ENCODE measurements at regions not wholly inside any gene's neighbourhood (a gene's known extent, or its start where the extent isn't known, plus 50 kb on each side); places are given as distances from the start of the nearest gene placed in this dataset.

DNA sequence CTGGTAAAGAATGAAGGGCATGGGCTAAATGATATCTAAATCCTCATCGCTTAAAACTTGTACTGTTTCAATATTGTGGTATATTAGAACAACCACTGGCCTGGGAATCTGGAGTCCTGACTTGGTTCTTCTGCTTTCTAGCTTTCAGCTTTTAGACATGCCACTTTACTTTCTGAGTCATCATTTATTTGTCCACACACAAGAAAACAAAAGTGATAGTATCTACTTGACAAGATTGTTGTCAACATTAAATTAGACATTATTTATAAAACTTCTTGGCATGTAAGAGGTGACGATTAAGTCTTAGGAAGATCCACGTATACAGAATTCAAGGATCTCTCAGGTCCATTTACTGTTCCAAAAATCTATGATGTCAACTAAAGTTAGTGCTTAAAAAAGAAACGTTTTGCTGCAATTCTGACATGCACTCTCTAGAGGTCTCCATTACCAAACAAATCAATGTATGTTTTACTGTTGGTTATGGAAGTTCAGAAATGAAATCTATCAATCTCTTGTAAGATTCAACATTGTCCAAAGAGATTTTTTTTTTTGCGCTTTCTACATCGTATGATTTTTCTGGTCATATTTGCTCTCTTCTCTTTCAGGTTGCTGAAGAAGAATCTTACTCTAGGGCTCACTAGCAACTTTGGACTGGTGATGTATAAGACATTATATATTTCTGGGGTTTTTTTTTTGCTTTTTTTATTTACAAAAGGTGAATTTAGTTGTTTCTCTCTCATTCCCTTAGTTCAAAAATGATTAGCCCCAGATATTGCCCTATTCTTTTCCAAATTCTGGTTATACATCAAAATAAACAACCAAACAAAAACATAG, 53.6 kb upstream of the DYNC1I1 start:
- Mint-ChIP-seq H3K4me3 (no peak overlapping the region), H3K9me3 (no peaks in the 10 kb centered on the region), H3K27ac (no peak overlapping the region), H3K27me3 (peaks cover 10% of the 10 kb centered on the region), H3K4me1 (no peaks in the 10 kb centered on the region), H3K36me3 (ENCODE audit: low read depth) (no peaks in the 10 kb centered on the region)
- CTCF ChIA-PET, result no interaction called here
- POLR2A ChIA-PET, result no interaction called here
- no peak for DNase-seq

DNA sequence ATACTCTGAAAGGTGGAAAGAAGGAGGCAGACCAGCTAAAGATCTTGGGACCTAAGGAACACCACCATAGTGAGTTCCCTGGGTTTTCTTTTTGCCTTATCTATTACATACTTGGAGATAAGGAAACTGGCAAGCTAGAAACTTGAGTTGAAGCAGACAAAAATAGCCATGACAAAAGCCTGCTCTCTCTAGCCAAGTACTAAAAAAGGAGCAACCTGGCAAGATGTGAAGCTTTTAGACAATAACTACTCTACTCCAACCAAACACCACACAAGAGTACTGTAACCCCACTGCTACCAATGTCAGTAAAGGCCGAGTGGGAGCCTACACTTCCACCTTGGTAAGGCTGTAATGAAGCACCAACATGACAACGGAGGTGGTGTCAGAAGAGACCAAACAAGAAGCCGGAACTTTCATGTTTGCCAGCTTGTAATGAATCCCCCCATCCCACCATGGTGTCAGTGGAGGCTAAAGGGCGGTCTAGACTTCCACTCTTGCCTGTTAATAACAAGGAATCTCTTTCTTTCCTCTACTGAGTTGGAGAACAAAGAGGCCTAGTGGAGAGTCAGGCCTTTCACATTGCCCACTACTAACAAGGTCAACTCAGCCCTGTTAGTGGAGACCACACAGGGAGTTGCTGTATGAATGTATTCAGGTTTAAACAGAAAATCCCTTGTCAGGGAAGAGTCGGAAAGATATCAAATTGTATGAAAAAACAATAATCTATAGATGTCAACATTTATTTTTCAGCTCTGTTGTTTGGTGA, 55.8 kb upstream of the DYNC1I1 start:
- no peaks in the 10 kb centered on the region for H3K36me3 Mint-ChIP-seq (ENCODE audit: low read depth)
- no peaks in the 10 kb centered on the region for H3K9me3 Mint-ChIP-seq
- H3K4me3 Mint-ChIP-seq, result no peak overlapping the region
- ChIA-PET CTCF (interaction anchor here (0.6 kb wide), 1 partner anchor 641 kb away, joined by 3 read pairs; no protein-coding TSS in a partner anchor), POLR2A (no interaction called here)
- DNase-seq, result no peak
- H3K4me1 Mint-ChIP-seq, result no peaks in the 10 kb centered on the region
- no peak overlapping the region for H3K27ac Mint-ChIP-seq
- peaks cover 7% of the 10 kb centered on the region for H3K27me3 Mint-ChIP-seq

DNA sequence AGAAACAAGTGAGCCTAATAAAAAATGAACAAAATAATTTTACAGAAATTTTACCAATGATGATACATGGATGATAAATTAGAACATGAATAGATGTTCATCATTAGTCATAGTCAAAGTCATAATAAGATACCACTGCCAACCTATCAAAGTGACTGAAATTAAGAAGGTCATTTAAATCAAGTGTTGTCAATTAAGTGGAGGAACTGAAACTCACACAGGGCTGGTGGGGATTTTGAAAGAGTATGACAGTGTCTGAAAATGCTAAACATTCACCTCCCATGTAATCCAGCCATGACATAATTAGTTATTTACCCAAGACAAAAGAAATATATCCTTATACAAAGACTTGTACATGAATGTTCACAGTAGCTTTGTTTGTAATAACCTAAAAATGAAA, 57.1 kb upstream of the DYNC1I1 start:
- DNase-seq, result no peak
- Mint-ChIP-seq H3K27me3 (peaks cover 5% of the 10 kb centered on the region), H3K4me3 (no peak overlapping the region), H3K27ac (no peak overlapping the region), H3K36me3 (ENCODE audit: low read depth) (no peaks in the 10 kb centered on the region), H3K9me3 (no peaks in the 10 kb centered on the region), H3K4me1 (no peaks in the 10 kb centered on the region)
- ChIA-PET CTCF (no interaction called here), POLR2A (no interaction called here)

DNA sequence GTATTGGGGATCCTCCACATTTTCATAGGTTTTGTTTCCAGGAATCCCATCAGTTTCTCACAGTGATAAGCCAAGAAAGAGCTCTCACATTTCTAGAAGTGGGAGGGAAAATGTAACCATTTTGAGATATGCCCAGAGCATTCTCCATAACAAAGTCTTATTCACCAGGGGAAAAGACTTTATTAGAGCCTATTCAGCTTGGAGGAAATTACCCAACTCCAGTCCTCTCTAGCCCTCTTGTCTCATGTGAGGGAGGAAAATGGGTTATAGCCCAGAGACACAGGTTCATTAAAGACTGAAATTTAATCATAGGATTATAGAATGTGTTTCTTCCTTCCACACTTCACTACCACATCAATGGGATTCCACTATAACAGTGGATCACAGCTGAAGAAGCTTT, 61.6 kb upstream of the DYNC1I1 start:
- Mint-ChIP-seq H3K4me3 (no peak overlapping the region), H3K27ac (no peak overlapping the region), H3K9me3 (peaks cover 7% of the 10 kb centered on the region), H3K27me3 (peaks cover 6% of the 10 kb centered on the region), H3K4me1 (no peaks in the 10 kb centered on the region), H3K36me3 (ENCODE audit: low read depth) (no peaks in the 10 kb centered on the region)
- no peak for DNase-seq
- CTCF ChIA-PET, result no interaction called here
- POLR2A ChIA-PET, result no interaction called here

DNA sequence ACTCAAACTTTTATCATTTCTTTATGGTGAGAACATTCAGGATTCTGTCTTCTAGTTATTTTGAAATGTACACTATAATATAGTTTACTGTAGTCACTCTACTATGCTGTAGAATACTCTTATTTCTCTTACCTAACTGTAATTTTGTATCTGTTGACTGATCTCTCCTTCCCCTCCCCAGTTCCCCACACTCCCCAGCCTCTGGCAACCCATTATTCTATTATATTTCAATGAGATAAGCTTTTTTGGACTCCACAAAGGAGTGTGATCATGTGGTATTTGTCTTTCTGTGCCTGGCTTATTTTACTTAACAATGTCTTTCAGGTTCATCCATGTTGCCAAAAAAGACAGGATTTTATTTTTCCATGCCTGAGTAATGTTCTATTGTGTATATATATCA, 71.4 kb upstream of the DYNC1I1 start:
- Mint-ChIP-seq H3K4me1 (no peaks in the 10 kb centered on the region), H3K9me3 (no peaks in the 10 kb centered on the region), H3K27ac (no peak overlapping the region), H3K27me3 (peaks cover 20% of the 10 kb centered on the region), H3K4me3 (no peak overlapping the region), H3K36me3 (ENCODE audit: low read depth) (no peaks in the 10 kb centered on the region)
- POLR2A ChIA-PET, result no interaction called here
- no peak for DNase-seq
- CTCF ChIA-PET, result interaction anchor here (1.0 to 1.2 kb wide), 2 partner anchors 10 to 15 kb away, joined by 3 read pairs; no protein-coding TSS in a partner anchor

DNA sequence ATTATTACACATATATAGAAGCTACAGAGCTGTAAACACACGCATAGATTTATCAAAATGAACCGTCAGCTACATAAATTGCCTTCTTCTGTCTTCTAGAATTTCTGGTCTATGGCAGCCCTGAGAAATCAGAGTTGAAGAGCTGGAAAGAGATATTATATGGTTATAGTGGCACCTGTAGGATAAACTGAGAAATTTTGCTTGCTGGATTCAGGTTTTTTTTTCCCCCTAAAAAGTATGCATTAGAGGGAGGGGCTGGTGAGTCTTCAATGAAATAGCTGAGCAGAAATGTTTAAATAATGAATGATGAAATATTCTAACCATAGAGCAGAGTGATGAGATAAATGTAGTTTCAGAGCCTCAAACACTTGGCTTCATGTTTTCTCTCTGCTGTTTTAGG, 78.0 kb upstream of the DYNC1I1 start:
- ChIA-PET POLR2A (no interaction called here), CTCF (no interaction called here)
- Mint-ChIP-seq H3K4me1 (peaks cover 4% of the 10 kb centered on the region), H3K36me3 (ENCODE audit: low read depth) (no peaks in the 10 kb centered on the region), H3K27me3 (peaks cover 16% of the 10 kb centered on the region), H3K4me3 (no peak overlapping the region), H3K27ac (no peak overlapping the region), H3K9me3 (no peaks in the 10 kb centered on the region)
- no peak for DNase-seq

DNA sequence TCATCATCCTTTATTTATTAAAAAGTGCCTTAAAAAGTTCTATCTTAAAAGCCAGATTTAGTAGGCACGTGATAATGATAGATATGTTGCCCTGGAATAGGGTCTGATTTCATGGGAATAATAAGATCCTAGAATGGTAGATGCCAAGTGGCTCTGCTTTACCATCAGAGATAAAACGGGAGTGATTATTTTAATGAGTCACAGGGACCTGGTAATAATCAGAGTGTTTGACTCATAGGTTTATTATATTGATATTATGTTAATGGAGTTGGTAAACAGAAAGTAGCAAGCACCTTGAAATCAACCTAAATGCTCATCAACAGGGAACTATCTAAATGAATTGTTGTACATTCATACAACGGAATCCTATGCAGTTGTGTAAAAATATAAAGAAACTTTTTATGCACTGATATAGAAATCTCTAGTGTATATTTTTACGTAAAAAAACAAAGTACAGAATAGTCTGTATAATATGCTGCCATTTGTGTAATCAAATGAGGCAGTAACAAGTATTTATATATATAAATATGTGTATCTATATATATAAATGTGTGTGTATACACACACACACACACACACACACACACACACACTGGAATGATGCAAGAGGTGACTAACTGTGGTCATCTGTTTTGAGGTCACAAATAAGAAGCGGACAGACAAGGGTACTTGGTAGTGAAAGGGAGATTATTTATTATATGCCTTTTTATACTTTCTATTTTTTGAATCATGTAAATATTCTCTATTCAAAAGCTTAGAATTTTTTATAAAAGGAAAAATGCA, 78.6 kb upstream of the DYNC1I1 start:
- CTCF ChIA-PET, result no interaction called here
- Mint-ChIP-seq H3K4me3 (no peak overlapping the region), H3K9me3 (no peaks in the 10 kb centered on the region), H3K27me3 (peaks cover 18% of the 10 kb centered on the region), H3K36me3 (ENCODE audit: low read depth) (no peaks in the 10 kb centered on the region), H3K4me1 (peaks cover 4% of the 10 kb centered on the region), H3K27ac (no peak overlapping the region)
- POLR2A ChIA-PET, result no interaction called here
- no peak for DNase-seq

DNA sequence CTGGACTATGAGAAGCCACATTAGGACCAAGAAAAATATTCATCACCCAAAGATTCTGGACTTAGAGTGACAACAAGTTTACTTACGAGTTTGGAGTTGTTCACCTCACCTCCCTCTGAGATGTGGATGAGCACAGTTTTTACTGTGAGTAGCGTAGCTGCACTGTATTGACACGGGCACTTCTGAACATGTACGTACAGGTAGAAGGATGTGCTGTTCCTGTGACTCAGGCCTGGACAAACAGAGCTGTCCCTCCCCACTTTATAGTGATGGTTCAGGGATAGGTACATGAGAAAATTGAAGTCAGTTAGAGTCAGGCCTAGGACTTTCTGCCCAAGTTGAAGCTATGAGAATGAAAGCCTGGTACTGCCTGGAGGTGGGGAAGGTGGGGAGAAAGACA, 80.9 kb upstream of the DYNC1I1 start:
- Mint-ChIP-seq H3K27ac (no peak overlapping the region), H3K36me3 (ENCODE audit: low read depth) (no peaks in the 10 kb centered on the region), H3K4me1 (peaks cover 4% of the 10 kb centered on the region), H3K27me3 (peaks cover 12% of the 10 kb centered on the region), H3K4me3 (no peak overlapping the region), H3K9me3 (no peaks in the 10 kb centered on the region)
- DNase-seq, result no peak
- ChIA-PET POLR2A (no interaction called here), CTCF (interaction anchor here (0.7 to 1.0 kb wide), 2 partner anchors 168 to 182 kb away, joined by 3 read pairs; no protein-coding TSS in a partner anchor)

DNA sequence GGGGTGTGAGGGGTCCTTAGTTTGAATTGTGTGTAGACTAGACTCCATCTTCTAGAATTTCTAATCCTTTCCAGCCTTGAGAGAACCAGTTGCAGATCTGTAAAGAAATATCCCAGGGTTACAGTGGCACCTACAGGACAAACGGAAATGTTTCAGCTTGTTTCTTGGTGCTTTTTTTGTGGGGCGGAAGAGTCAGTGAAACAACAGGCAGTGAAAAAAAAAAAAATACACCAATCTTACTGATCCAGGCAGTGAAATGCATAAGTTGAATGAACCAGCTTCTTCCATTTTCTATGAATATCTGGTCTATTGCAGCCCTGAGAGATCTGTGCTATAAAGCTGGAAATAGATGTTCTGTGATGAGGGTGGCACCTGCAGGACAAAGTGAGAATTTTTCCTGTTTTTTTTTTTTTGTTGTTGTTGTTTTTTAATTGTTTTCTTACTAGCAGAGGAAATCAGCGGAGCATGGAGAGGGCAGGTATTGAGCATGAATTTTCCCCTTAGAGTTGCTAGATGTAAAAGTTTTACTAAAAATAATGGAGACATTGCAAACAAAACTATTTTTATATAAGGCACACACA, 81.9 kb upstream of the DYNC1I1 start:
- CTCF ChIA-PET, result interaction anchor here (0.5 to 2.3 kb wide), 8 partner anchors 11 to 393 kb away, joined by 3 to 7 read pairs (median 4); no protein-coding TSS in a partner anchor
- POLR2A ChIA-PET, result no interaction called here
- H3K4me3 Mint-ChIP-seq, result no peak overlapping the region
- H3K27me3 Mint-ChIP-seq, result peaks cover 8% of the 10 kb centered on the region
- H3K27ac Mint-ChIP-seq, result no peak overlapping the region
- no peaks in the 10 kb centered on the region for H3K36me3 Mint-ChIP-seq (ENCODE audit: low read depth)
- DNase-seq, result peak; percentile 29
- peaks cover 4% of the 10 kb centered on the region for H3K4me1 Mint-ChIP-seq
- H3K9me3 Mint-ChIP-seq, result no peaks in the 10 kb centered on the region

DNA sequence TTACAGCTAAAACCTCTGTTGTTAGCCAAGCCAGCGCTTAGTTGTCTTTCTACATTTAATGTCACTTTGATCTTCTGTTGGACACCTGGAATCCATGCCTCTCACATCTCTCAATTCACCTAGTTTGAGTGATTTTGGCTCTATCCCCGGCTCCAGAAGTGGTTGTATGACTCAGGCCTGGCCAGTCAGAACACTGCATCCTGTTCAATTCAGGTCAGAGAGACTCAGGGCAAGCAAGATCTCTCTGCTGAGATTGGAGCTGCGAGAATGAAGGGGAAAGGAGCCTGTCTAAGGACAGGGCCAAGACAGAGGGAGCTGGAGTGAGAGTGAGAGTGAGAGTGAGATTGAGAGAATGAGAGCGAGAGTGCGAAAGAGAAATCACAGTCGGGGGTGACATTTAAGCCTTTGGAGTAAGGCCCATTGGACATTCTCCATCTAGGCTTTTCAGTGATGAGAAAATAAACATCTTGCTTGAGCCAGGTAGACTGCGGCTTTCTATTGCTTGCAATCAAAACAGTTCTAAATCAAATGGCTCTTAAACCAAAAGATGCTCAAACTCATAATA, 83.3 kb upstream of the DYNC1I1 start:
- Mint-ChIP-seq H3K4me1 (peaks cover 6% of the 10 kb centered on the region), H3K36me3 (ENCODE audit: low read depth) (no peaks in the 10 kb centered on the region)

DNA sequence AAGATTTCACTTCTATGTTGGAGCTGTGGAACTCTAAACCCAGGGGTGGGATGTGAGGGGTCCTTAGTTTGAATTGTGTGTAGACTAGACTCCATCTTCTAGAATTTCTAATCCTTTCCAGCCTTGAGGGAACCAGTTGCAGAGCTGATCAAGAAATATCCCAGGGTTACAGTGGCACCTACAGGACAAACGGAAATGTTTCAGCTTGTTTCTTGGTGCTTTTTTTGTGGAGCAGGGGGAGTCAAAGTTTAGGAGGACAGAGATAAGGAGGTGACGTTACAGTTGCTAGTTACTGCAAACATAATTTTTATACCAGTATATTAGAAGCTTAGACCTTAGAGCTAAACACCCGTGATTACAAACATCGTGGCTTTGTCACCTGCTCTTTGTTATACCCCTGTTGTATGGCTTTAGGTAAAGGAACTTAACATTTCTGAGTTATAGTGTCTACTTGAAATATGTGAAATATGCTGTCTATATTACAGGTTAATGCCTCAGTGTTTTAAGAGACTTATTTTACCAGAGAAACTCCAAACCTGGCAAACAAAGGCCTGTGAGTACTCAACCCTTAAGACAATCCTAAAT, 84.5 kb upstream of the DYNC1I1 start:
- Mint-ChIP-seq H3K36me3 (ENCODE audit: low read depth) (no peaks in the 10 kb centered on the region), H3K9me3 (no peaks in the 10 kb centered on the region)
- POLR2A ChIA-PET, result no interaction called here

More for the DNA sequence above, 83.3 kb upstream of the DYNC1I1 start:
- Mint-ChIP-seq H3K27me3 (peaks cover 3% of the 10 kb centered on the region), H3K9me3 (no peaks in the 10 kb centered on the region), H3K27ac (no peak overlapping the region), H3K4me3 (no peak overlapping the region)
- DNase-seq, result no peak
- ChIA-PET POLR2A (no interaction called here), CTCF (interaction anchor here (0.9 to 2.3 kb wide), 3 partner anchors 11 to 178 kb away, joined by 3 to 7 read pairs (median 4); no protein-coding TSS in a partner anchor)

DNA sequence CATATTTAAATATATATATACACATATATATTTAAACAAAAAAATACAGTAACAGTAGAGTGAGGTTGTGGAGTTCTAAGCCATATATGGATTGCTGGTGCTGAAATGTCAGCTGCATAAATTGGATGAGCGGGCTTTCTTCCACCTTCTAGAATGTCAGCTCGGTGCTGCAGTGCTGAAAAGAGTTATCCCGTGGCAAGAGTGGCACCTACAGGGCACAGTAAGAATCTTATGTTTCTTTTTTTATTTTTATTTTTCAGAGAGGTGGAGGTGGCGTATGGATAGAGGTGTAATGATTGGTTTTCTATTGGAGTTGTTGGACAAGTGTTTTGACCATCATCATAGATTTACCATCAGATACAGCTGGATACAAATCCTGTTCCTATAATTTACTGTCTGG, 86.2 kb upstream of the DYNC1I1 start:
- ChIA-PET CTCF (interaction anchor here (1.0 kb wide), 1 partner anchor 15 kb away, joined by 3 read pairs; no protein-coding TSS in a partner anchor), POLR2A (no interaction called here)
- peak; percentile 9 for DNase-seq
- Mint-ChIP-seq H3K27me3 (peaks cover 2% of the 10 kb centered on the region), H3K36me3 (ENCODE audit: low read depth) (no peaks in the 10 kb centered on the region), H3K27ac (no peak overlapping the region), H3K9me3 (no peaks in the 10 kb centered on the region), H3K4me1 (peaks cover 6% of the 10 kb centered on the region), H3K4me3 (no peak overlapping the region)

More for the DNA sequence above, 84.5 kb upstream of the DYNC1I1 start:
- Mint-ChIP-seq H3K27me3 (peaks cover 2% of the 10 kb centered on the region), H3K27ac (no peak overlapping the region), H3K4me1 (peaks cover 6% of the 10 kb centered on the region), H3K4me3 (no peak overlapping the region)
- no peak for DNase-seq
- CTCF ChIA-PET, result interaction anchor here (0.6 kb wide), 1 partner anchor 112 kb away, joined by 4 read pairs; no protein-coding TSS in a partner anchor

All from activated CD4-positive, alpha-beta T cell treated with anti-CD3 and anti-CD28 coated beads, Interleukin-2, amount 10 ng/mL, durations not matched to agents 7 days and 5 days (primary cell).